GM10248 (cell line): ENCODE measurements at regions not wholly inside any gene's neighbourhood (a gene's known extent, or its start where the extent isn't known, plus 50 kb on each side); places are given as distances from the start of the nearest gene placed in this dataset.

Experiments used
- CTCF ChIA-PET: fragments of 300-600 bp; sonication (Branson Sonifier 250); formaldehyde crosslinking; extraction: SDS; loops from one replicate; lab custom pipeline; 2021; ENCODE audit warnings: antibody characterized with exemption; lab: Yijun Ruan, JAX
- POLR2A ChIA-PET: fragments of 350-650 bp; sonication (Branson Sonifier 250); formaldehyde crosslinking; extraction: SDS; loops from one replicate; lab custom pipeline; 2020; ENCODE audit warnings: antibody characterized with exemption; lab: Yijun Ruan, JAX
- DNase-seq: peaks from one replicate; pipeline ENCODE4 v3.0.0; 2012; ENCODE audit errors: extremely low spot score
- CTCF ChIP-seq: IDR thresholded peaks from 2 replicates; pipeline ENCODE4 v1.5.1; 2012; ENCODE audit warnings: mild to moderate bottlenecking, low read depth; ENCODE audit errors: extremely low read depth, missing control alignments, control extremely low read depth

GRCh38 chr11:70860888-70861287 lies 391.5 kb downstream of the SHANK2 start:
- no peak for TF ChIP-seq CTCF
- POLR2A ChIA-PET, result no interaction called here
- CTCF ChIA-PET, result no interaction called here
- no peak for DNase-seq

DNA sequence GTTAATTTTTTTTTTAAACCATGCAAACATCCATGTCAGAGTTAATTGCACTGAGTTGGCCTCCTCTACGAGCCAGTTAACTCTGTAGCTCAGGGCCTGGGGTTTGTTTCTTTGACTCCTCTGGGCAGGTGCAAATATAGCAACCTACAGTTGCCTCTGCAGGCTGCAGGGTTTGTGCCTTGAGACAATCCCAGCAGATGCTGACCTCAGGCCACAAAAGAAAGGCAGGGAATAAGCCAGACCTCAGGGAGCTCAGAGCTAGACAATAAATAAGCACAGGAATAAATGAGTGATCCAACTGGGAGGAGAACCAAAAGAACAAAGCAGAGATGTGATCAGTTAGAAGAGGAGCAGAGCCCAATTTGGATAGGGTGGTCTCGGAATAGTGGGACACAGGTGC lies 390.8 kb downstream of the SHANK2 start:
- no peak for TF ChIP-seq CTCF
- ChIA-PET POLR2A (no interaction called here), CTCF (no interaction called here)
- no peak for DNase-seq

DNA sequence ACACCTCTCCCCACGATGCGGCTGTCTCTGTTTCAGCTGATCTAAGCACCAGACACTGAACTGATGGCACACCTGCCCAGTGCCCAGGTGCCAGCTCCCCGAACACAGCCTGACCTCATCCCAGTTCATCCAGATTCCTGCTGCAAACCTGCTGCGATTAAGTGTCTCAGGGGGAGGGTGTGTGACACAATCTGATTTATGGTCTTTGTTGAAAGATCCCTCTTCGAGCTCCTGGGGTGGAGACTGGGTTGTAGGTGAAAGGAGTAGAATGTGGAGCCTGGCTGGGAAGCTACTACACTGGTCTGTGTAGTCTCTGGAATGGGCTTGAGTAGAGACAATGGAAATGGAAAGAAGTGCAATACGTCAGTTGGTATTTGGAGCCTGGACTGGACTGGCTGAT lies 390.3 kb downstream of the SHANK2 start:
- TF ChIP-seq CTCF, result no peak
- no peak for DNase-seq
- CTCF ChIA-PET, result no interaction called here
- POLR2A ChIA-PET, result no interaction called here

GRCh38 chr11:70863186-70863585 lies 389.2 kb downstream of the SHANK2 start:
- POLR2A ChIA-PET, result no interaction called here
- no peak for TF ChIP-seq CTCF
- no peak for DNase-seq
- CTCF ChIA-PET, result no interaction called here

DNA sequence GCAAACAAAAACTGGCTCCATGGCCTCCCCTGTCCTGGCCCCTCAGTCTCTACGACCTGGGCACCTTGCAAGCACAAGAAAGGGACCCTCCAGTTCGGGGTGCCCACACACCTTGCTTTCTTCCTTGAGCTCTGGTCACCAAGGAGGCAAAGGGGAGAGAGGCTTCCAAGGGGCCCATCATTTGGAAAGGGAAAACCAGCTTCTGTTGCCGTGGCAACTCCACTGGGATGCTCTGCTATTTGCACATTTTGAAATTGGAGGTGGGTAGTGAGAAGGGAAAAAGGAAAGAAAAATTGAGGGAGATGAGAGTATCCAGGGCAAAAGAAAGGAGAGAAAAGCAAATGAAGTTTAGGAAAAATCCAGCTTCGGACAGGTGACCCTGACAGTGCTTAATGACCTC lies 388.4 kb downstream of the SHANK2 start:
- POLR2A ChIA-PET, result no interaction called here
- DNase-seq, result no peak
- no peak for TF ChIP-seq CTCF
- CTCF ChIA-PET, result no interaction called here

GRCh38 chr11:70865356-70865755 lies 387.0 kb downstream of the SHANK2 start:
- ChIA-PET POLR2A (no interaction called here), CTCF (no interaction called here)
- DNase-seq, result no peak
- TF ChIP-seq CTCF, result no peak

- ChIA-PET CTCF (no interaction called here), POLR2A (no interaction called here)
- no peak for TF ChIP-seq CTCF
- no peak for DNase-seq
These were observed 385.5 kb downstream of the SHANK2 start for GRCh38 chr11:70866834-70867233.
